ENCODE measurements at regions not wholly inside any gene's neighbourhood (a gene's known extent, or its start where the extent isn't known, plus 50 kb on each side); places are given as distances from the start of the nearest gene placed in this dataset.

GRCh38 chr4:125043486-125043885 is 271.3 kb upstream of the FAT4 start:
- H3K27ac ChIP-seq = no peak overlapping the region
- no peak for DNase-seq (ENCODE audit: low read depth, low spot score)
- no peak overlapping the region for H3K4me3 ChIP-seq
- TF ChIP-seq FOXP2 (optimal IDR thresholded peaks at IDR 0.05; ENCODE audit: control extremely low read depth, extremely low read length, insufficient read depth) = no peak
- no peak for TF ChIP-seq EZH2 (IDR thresholded peaks at IDR 0.05)
- no peak for TF ChIP-seq POLR2AphosphoS5 (IDR thresholded peaks at IDR 0.05; ENCODE audit: borderline replicate concordance, low read depth, low read length)
- H3K36me3 ChIP-seq (ENCODE audit: insufficient read depth, low read length) = no peaks in the 10 kb centered on the region
- no peaks in the 10 kb centered on the region for H3K9me3 ChIP-seq (ENCODE audit: low read depth, low read length)
- no peak overlapping the region for H3K9ac ChIP-seq (ENCODE audit: insufficient read length)

GRCh38 chr4:125042041-125042440 is 272.7 kb upstream of the FAT4 start:
- no peak overlapping the region for H3K9ac ChIP-seq (ENCODE audit: insufficient read length)
- no peaks in the 10 kb centered on the region for H3K36me3 ChIP-seq (ENCODE audit: insufficient read depth, low read length)
- no peak for TF ChIP-seq POLR2AphosphoS5 (IDR thresholded peaks at IDR 0.05; ENCODE audit: borderline replicate concordance, low read depth, low read length)
- no peak for TF ChIP-seq EZH2 (IDR thresholded peaks at IDR 0.05)
- TF ChIP-seq FOXP2 (optimal IDR thresholded peaks at IDR 0.05; ENCODE audit: control extremely low read depth, extremely low read length, insufficient read depth) = no peak

GRCh38 chr4:125041372-125041930 is 273.3 kb upstream of the FAT4 start:
- Histone ChIP-seq H3K36me3 (ENCODE audit: insufficient read depth, low read length) (no peaks in the 10 kb centered on the region), H3K9me3 (ENCODE audit: low read depth, low read length) (no peaks in the 10 kb centered on the region), H3K9ac (ENCODE audit: insufficient read length) (no peak overlapping the region), H3K27ac (no peak overlapping the region), H3K4me3 (no peak overlapping the region)
- TF ChIP-seq POLR2AphosphoS5 (IDR thresholded peaks at IDR 0.05; ENCODE audit: borderline replicate concordance, low read depth, low read length) (no peak), EZH2 (IDR thresholded peaks at IDR 0.05) (no peak), FOXP2 (optimal IDR thresholded peaks at IDR 0.05; ENCODE audit: control extremely low read depth, extremely low read length, insufficient read depth) (no peak)
- DNase-seq (ENCODE audit: low read depth, low spot score) = no peak

More at GRCh38 chr4:125042041-125042440, 272.7 kb upstream of the FAT4 start:
- Histone ChIP-seq H3K4me3 (no peak overlapping the region), H3K9me3 (ENCODE audit: low read depth, low read length) (no peaks in the 10 kb centered on the region), H3K27ac (no peak overlapping the region)
- DNase-seq (ENCODE audit: low read depth, low spot score) = no peak

GRCh38 chr4:125039550-125039949 is 275.2 kb upstream of the FAT4 start:
- Histone ChIP-seq H3K4me3 (no peak overlapping the region), H3K9me3 (ENCODE audit: low read depth, low read length) (no peaks in the 10 kb centered on the region), H3K9ac (ENCODE audit: insufficient read length) (no peak overlapping the region), H3K36me3 (ENCODE audit: insufficient read depth, low read length) (no peaks in the 10 kb centered on the region), H3K27ac (no peak overlapping the region)
- no peak for DNase-seq (ENCODE audit: low read depth, low spot score)
- TF ChIP-seq POLR2AphosphoS5 (IDR thresholded peaks at IDR 0.05; ENCODE audit: borderline replicate concordance, low read depth, low read length) (no peak), FOXP2 (optimal IDR thresholded peaks at IDR 0.05; ENCODE audit: control extremely low read depth, extremely low read length, insufficient read depth) (no peak), EZH2 (IDR thresholded peaks at IDR 0.05) (no peak)

- TF ChIP-seq EZH2 (IDR thresholded peaks at IDR 0.05) = no peak
- no peak for TF ChIP-seq FOXP2 (optimal IDR thresholded peaks at IDR 0.05; ENCODE audit: control extremely low read depth, extremely low read length, insufficient read depth)
- no peaks in the 10 kb centered on the region for H3K36me3 ChIP-seq (ENCODE audit: insufficient read depth, low read length)
- no peak overlapping the region for H3K9ac ChIP-seq (ENCODE audit: insufficient read length)
- H3K27ac ChIP-seq = no peak overlapping the region
- no peak for DNase-seq (ENCODE audit: low read depth, low spot score)
- H3K9me3 ChIP-seq (ENCODE audit: low read depth, low read length) = no peaks in the 10 kb centered on the region
- H3K4me3 ChIP-seq = no peak overlapping the region
These were observed 291.8 kb upstream of the FAT4 start for GRCh38 chr4:125022855-125023501.

GRCh38 chr4:125021189-125021588 is 293.6 kb upstream of the FAT4 start:
- DNase-seq (ENCODE audit: low read depth, low spot score) = no peak
- TF ChIP-seq FOXP2 (optimal IDR thresholded peaks at IDR 0.05; ENCODE audit: control extremely low read depth, extremely low read length, insufficient read depth) (no peak), POLR2AphosphoS5 (IDR thresholded peaks at IDR 0.05; ENCODE audit: borderline replicate concordance, low read depth, low read length) (no peak), EZH2 (IDR thresholded peaks at IDR 0.05) (no peak)
- no peaks in the 10 kb centered on the region for H3K9me3 ChIP-seq (ENCODE audit: low read depth, low read length)
- no peaks in the 10 kb centered on the region for H3K36me3 ChIP-seq (ENCODE audit: insufficient read depth, low read length)
- H3K9ac ChIP-seq (ENCODE audit: insufficient read length) = no peak overlapping the region
- no peak overlapping the region for H3K4me3 ChIP-seq
- H3K27ac ChIP-seq = no peak overlapping the region

DNA sequence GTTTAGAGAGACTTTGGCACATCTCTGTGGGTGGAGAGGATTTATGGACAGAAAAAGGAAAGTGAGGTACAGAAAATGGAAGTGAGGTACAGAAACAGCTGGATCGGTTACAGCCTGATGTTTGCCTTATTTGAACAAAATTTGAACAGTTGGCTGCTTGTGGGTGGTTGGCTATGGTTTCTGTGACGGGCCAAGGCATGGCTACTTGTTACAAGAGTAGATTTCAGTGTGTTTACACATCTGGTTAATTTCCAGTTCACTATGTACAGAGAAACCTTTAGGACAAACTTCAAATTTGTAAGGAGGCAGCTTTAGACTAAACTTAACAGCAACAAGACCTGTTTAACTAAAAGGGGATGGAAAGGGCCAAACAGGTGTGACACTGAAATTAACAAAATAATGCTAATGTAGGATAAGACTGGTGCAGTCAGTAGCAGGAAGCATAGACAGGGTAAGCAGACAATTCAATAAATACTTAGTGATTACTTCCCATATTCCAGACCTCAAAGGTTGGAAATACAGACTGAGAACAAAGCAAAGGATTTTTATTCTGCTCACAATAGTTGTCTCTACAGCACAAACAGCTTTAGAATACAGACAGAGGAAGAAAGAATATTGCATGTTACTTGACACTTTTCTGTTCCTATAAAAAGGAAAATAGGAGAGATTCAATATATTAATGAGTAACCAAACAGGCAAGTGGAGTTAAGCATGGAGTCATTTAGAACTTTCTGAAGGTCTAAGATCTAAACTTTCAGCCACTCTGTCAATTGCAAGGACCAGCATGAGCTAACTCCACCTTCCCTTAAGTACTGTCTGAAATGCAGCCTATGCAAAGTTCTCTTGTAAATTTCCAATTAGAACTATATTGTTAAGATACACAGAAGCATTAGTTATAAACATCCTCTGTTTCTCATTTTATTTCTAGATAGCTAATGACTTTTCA is 294.4 kb upstream of the FAT4 start:
- no peak overlapping the region for H3K27ac ChIP-seq

GRCh38 chr4:125016892-125017299 is 297.9 kb upstream of the FAT4 start:
- Histone ChIP-seq H3K4me3 (no peak overlapping the region), H3K9ac (ENCODE audit: insufficient read length) (no peak overlapping the region), H3K27ac (no peak overlapping the region), H3K9me3 (ENCODE audit: low read depth, low read length) (no peaks in the 10 kb centered on the region), H3K36me3 (ENCODE audit: insufficient read depth, low read length) (no peaks in the 10 kb centered on the region)
- no peak for TF ChIP-seq FOXP2 (optimal IDR thresholded peaks at IDR 0.05; ENCODE audit: control extremely low read depth, extremely low read length, insufficient read depth)
- TF ChIP-seq EZH2 (IDR thresholded peaks at IDR 0.05) = no peak
- no peak for TF ChIP-seq POLR2AphosphoS5 (IDR thresholded peaks at IDR 0.05; ENCODE audit: borderline replicate concordance, low read depth, low read length)
- DNase-seq (ENCODE audit: low read depth, low spot score) = no peak

More for the DNA sequence above, 294.4 kb upstream of the FAT4 start:
- TF ChIP-seq FOXP2 (optimal IDR thresholded peaks at IDR 0.05; ENCODE audit: control extremely low read depth, extremely low read length, insufficient read depth) (no peak), POLR2AphosphoS5 (IDR thresholded peaks at IDR 0.05; ENCODE audit: borderline replicate concordance, low read depth, low read length) (no peak), EZH2 (IDR thresholded peaks at IDR 0.05) (no peak)
- Histone ChIP-seq H3K36me3 (ENCODE audit: insufficient read depth, low read length) (no peaks in the 10 kb centered on the region), H3K9ac (ENCODE audit: insufficient read length) (no peak overlapping the region), H3K9me3 (ENCODE audit: low read depth, low read length) (no peaks in the 10 kb centered on the region), H3K4me3 (no peak overlapping the region)
- DNase-seq (ENCODE audit: low read depth, low spot score) = no peak
